Amniotic stem cell (primary cell): ENCODE measurements at regions not wholly inside any gene's neighbourhood (a gene's known extent, or its start where the extent isn't known, plus 50 kb on each side); places are given as distances from the start of the nearest gene placed in this dataset.

Experiments used
- DNase-seq: peaks from one replicate; lab custom pipeline; 2025; lab: John Stamatoyannopoulos, UW

- no peak for DNase-seq
Observed at GRCh38 chr6:23584134-23584763, 541.8 kb upstream of the NRSN1 start.

DNA sequence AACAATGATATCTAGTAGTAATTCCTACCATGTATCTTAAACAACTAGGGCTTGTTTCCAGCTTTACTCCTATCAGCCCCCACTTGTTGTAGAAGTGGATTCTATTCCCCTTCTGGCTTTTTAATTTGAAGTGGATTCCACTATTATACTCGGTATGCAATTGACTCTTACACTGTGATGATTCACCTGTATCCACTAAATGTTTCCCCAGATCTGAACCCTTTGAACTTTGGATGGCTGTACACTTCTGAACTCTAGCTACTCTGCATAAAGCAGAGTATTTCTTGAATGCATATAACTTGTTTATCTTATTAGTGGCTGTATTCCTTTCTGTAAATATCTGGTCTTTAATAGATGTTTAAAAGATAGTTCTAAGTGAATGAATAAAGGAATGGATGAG, 538.4 kb upstream of the NRSN1 start:
- DNase-seq = no peak

GRCh38 chr6:23589811-23590210, 536.2 kb upstream of the NRSN1 start:
- DNase-seq = peak; percentile 22

- DNase-seq = no peak
Observed at GRCh38 chr6:23590498-23591126, 535.4 kb upstream of the NRSN1 start.

GRCh38 chr6:23591761-23592160, 534.3 kb upstream of the NRSN1 start:
- DNase-seq = no peak

DNA sequence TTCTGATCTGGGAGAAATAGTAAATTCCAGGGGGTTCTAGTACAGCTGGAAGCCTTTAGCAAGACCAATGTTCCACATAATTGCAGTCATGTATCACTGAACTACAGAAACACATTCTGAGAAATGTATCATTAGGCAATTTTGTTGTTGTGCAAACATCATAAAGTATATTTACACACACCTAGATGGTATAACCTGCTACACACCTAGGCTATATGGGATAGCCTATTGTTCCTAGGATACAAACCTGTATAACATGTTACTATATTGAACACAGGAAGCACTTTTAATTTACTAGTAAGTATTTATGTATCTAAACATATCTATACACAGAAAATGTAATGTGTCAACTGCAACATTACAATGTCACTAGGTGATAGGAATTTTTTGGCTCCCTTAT, 525.9 kb upstream of the NRSN1 start:
- DNase-seq = no peak

- DNase-seq = no peak
Observed at GRCh38 chr6:23601811-23602345, 524.1 kb upstream of the NRSN1 start.

- DNase-seq = no peak
Observed at GRCh38 chr6:23608931-23609435, 517.0 kb upstream of the NRSN1 start.

DNA sequence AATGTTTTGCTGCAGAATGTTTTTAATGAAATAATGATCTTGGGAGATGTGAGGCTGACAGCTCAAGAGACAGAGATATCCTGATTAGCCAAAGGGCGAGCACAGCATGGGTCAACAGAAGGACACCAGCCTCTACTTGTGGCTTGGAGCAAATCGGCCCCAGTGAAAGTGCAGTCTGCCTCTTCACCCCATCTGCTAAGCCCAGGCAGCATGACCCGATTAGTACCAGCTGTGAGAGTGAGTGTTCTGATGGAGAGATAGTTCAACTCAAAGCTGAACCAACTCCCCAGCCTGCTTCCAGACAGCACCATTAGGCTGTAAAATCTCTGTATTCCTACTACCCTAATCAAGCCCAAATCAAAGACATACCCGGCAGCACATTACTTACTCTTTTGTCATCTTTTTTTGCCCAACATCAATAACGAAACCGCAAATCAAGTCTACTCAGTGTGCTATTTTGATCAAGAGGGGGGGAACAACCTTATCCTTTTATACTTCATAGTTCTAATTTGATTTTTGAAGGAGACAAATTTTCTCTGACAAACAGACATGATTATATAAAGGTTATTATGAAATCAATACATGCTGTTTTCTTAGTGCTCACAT, 514.1 kb upstream of the NRSN1 start:
- DNase-seq = no peak

- DNase-seq = no peak
Observed at GRCh38 chr6:23618366-23618765, 507.6 kb upstream of the NRSN1 start.

- DNase-seq = no peak
Observed at GRCh38 chr6:23620911-23621401, 505.1 kb upstream of the NRSN1 start.

DNA sequence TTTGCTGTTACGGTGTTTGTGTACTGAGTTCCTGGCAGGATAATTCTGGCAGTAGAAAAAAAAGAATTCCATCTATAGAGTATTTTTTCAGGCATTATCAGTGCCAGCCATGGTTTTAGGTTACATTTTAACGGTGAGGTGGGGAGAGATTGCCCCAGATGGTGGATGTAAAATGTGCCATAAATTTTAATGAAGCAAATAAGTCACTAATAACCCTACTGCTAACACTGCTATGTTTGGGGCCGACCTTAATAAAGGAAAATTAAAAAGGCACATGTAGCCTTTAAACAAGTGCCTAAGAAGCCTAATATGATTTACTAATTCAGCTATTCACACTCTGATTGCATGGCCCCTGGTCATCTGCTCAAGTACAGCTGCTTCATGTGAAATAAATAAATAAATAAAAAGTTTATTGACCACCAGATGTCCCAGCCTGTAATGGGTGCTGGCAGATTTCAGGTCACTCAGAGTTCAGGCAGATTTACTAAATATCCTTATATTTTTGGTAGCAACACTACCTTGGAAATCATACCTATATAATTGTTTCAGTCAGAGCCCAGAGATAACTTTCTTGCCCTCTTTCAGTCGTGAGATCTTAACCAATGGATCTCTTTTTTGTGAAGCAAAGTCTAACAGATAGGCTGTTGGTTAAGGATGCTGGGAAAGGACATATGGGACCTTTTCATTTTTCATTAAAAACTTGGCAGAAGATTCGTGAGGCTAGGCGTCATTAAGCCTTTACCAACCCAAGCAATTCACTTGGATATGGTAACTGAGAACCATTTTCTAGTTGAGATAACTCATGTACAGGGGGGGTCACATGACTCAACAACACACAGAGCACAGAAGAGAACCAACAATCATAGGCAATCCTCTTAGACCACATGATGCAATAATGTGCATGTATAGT, 495.0 kb upstream of the NRSN1 start:
- DNase-seq = no peak

GRCh38 chr6:23633996-23634395, 492.0 kb upstream of the NRSN1 start:
- no peak for DNase-seq

- no peak for DNase-seq
Observed at GRCh38 chr6:23635150-23635549, 490.9 kb upstream of the NRSN1 start.

DNA sequence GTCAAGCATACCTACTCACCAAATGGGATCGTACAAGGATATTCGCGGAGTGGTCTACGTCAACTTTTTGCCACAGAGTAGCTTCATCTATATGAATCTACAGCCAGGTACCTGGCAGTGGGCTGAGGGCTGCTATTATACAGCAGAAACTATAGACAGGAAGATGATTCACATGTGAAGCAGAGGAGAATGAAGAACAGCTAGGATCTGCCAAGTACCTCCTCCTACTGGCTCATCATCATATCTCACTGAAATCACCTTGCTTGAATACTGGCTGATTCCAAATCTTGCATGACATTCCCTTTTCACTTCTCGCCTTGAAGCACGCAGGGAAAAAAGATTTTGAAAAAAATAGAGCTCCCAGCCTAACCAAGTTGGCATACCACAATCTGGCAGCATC, 488.7 kb upstream of the NRSN1 start:
- no peak for DNase-seq

DNA sequence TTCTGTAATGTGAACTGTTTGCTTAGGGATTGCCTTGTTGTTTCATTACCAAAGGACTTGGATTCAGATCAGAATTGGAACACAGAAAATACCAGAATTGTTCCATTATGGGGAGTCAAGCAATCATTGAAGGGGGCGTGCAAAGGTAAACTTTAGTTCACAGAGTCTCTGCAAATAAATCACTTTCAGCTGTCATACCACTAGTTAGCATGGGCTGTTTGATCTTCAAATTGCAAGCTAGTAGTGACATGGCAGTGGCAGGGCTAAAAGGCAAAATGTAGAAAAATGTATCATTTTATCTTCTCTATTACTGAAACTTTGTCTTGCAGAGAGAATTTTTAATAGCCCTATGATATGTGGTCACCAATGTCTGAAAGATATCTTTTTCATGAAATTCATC, 483.2 kb upstream of the NRSN1 start:
- DNase-seq = no peak

DNA sequence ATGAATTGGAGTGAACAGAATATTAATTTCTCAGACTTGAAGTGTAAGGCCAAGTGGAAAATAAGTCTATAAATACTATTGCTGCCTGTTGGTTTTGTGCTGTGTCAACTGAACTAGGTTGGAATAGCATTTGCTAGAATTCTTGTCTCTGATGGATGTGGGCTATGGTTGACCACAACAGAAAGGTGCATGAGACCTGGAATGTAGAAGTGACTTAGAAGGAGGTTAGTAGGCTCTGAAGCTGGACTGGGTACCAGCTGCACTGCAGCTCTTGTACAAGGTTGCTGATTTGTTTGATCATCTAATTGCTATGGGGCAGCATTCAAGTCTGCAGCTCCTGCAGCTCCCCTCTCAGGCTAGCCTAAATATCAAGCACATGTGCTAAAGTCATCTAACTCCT, 479.0 kb upstream of the NRSN1 start:
- no peak for DNase-seq

GRCh38 chr6:23650676-23651075, 475.3 kb upstream of the NRSN1 start:
- DNase-seq = no peak

GRCh38 chr6:23654745-23655144, 471.3 kb upstream of the NRSN1 start:
- DNase-seq = no peak

DNA sequence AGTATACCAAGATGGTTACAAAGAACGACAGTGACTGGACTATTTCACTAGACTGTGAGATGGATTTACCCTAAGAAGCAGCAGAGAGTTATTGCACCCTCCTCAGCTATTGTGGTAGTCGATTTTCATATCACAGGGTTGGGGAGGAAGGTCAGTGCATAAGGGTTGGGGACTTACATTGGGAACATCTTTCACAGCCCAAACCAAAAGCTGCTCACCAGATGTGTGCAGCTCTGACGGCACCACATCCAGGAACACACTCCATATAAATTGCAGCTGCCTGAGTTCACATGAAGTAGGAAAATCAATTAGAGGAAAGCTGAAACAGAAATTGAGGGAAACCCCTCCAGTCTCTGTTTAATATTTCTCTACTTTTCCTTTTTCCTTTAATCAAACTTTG, 470.5 kb upstream of the NRSN1 start:
- no peak for DNase-seq

DNA sequence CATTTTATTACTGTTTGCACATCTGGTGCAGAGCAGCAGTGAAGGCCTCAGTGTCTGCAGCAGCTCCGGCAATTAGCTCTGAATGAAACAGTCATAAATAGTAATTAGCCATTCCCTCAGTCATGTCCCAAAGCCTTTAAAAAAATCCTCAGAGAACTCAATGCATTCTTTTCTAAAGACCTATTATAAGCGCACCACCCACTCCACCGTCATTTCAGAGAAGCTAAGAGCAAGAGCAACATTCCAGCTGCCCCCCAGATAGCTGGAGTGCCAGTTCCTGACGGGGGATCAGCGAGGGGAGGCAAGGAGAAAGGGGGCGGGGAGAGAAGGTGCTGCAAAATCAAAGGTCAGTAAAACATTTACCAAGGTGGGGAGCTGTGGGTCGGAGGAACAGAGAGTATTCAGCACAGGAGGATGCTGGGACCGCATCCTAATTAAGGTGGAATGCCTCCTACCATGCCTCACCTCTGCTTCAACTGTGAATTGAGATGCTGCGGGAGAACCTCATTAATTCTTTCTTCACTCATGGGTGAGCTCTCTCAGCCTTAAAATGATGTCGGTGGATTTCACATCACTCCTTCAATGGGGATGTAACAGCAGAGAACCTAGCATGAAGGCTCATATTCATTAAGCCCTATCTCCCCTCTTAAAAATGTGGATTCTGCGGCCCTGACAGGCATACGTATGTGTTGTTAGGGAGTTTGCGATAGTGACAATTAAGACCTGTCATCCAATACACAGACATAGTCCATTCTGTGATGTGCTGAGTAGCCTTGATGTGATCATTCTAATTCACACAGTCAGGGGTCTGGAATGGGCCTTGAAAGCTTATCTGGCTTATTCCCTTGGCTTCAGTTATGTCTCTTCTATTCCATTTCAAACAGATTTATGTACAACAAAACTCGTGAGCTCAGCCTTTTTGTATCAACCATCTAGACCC, 469.5 kb upstream of the NRSN1 start:
- DNase-seq = no peak
